ENCODE measurements at regions not wholly inside any gene's neighbourhood (a gene's known extent, or its start where the extent isn't known, plus 50 kb on each side); places are given as distances from the start of the nearest gene placed in this dataset.

DNA sequence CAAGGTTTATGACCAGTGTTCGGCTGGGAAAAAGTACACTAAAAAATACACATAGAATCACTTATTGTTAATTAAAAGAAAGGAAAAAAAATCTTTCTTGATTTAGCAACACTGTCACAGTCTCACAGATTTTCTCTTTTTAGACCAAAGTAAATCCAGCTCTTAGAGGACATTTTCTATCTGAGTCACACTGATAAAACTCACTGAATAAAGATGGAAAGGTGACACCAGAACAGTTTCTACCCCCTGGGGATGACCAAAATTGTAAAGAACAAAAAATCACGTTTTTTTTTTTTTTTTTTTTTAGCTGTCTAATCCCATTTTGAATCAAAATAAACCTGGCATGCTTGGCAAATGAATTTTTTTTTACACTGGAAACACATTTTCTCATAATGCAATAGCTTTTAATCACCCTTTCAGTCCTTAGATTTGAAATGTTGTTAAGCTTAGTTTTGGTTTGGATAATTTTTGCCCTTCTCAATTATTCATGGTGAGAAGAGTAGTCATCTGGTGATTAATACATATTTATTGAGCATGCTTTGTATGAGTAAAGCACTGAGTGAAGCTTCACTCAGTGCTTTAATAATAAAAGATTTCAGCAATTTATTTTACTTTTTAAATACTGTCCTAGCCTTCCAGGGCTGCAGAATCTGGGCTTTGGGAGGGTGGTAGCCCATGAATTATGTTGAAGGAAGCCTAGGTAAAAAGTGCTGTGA, 886.3 kb downstream of the SLC4A3 start:
- no peak for DNase-seq

- no peak for DNase-seq
These were observed 894.1 kb downstream of the SLC4A3 start for GRCh38 chr2:220521551-220521950.

DNA sequence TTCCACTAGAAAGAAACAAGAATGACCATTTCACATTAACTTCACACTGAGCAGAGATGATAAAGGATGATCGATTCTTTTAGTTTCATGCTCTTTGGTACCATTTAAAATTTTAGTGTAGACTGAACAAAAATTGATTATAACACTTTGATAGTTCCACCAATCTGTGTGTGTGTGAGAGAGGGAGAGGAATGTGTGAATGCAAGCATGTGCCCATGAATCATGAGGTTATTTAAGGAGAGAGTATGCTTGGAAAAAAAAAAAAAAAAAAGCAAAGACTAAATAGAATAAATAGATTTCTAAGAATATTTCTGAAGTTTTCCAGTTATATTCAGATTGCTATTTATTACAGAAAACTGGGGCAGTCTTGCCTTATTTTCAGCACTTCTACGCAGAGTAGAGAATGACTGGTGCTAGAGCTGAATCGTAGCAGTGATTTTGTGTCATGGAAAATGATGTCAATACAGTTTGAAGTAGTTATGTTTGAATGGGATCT, 900.8 kb downstream of the SLC4A3 start:
- no peak for DNase-seq

GRCh38 chr2:220531216-220531615, 903.8 kb downstream of the SLC4A3 start:
- no peak for DNase-seq

- no peak for DNase-seq
These were observed 906.1 kb downstream of the SLC4A3 start for GRCh38 chr2:220533485-220533884.

DNA sequence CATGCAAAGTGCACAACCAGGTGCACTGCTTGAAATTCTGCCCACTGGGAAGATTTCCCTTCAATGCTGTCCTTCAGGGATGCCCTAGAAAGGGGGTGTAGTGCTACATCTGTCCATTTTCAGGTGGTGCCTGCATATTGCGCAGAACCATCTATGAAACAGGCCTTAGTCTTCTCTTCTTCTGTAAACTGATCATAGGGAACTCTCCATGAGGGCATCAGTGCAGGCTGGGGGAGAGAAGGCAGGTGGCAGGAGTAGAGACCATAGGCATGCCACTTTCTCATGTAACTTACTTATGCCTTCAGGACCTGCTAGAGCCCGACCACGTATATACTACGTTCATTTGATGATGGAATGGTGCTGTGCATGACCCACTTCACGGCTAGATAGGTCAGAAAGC, 912.1 kb downstream of the SLC4A3 start:
- DNase-seq: no peak

GRCh38 chr2:220544049-220544448, 916.6 kb downstream of the SLC4A3 start:
- no peak for DNase-seq

- DNase-seq: no peak
These were observed 923.7 kb downstream of the SLC4A3 start for GRCh38 chr2:220550995-220551700.

DNA sequence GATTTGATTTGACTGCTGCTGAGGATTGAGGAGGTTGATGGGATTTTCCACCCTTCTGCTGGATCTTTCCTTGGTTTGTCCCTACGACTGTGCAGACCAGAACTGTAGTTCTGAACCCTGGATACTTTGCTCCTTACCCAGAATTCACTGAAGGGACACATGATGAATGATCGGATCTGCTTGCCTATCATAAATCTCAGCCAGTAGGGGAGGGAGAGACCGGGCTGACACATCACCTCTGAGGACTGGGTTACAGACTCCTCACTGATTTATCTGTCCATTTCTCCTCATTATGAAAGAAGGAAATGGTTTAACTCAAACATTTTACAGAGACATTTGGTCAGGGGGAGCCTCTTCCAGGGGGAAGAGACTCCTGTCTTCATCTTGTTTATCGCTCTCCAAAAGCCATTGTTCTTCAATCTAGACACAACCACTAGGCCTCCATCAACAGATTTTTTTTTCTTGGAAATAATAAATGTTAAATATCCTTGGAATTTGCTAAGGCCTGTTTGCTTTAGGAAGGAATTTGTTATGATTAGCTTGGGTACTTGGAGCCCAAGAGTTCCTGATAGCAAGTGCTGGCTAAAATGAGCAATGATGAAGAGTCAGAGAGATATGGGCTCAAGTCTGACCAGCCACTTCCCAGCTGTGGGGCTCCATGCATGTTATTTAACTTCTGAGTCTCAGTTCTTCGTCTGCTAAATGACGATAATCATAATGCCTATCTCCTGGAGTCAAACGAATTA, 925.5 kb downstream of the SLC4A3 start:
- no peak for DNase-seq

DNA sequence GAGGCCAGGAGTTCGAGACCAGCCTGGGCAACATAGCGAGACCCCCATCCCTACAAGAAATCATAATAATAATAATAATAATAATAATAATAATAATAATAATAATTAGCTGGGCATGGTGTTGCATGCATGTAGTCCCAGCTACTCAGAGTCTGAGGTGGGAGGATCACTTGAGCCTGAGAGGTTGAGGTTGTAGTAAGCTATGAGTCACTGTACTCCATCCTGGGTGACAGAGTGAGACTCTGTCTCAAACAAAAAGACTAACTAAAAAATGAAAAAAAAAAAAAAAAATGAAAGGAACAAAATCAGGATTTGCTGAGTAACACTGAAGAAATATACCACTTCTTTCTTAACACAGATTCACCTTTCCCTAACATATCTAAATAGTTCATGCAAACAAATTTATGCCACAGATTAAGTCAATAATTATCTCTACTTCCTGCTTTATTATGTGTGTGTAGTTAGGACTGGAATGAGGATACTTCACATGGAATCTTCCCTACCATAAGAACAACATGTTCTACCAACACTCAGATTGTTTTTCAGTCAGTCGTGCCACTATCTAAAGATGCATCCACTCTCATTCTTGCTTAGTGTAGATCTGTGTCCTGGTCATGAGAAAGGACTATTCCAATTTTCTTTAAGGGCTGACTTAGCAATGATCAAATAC, 928.7 kb downstream of the SLC4A3 start:
- DNase-seq: no peak

DNA sequence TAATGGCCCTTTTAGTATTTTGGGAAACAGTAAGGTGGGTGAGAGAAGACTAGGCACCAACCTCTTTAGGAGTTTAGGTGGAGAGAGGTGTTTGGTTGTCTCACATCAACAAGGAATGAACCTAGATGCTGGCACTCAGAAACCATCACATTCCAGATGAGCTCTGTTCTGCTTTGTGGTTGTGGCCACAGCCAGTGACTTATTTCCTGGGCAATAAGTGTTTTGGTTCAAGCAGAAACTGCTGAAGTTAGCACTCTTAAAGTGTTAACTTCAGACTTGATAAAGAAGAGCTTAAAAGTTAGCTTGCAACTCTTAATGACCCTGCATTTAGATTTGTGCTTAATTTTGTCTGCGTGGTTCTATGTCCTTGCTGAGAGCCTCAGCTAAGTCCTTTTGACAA, 929.2 kb downstream of the SLC4A3 start:
- DNase-seq: no peak

DNA sequence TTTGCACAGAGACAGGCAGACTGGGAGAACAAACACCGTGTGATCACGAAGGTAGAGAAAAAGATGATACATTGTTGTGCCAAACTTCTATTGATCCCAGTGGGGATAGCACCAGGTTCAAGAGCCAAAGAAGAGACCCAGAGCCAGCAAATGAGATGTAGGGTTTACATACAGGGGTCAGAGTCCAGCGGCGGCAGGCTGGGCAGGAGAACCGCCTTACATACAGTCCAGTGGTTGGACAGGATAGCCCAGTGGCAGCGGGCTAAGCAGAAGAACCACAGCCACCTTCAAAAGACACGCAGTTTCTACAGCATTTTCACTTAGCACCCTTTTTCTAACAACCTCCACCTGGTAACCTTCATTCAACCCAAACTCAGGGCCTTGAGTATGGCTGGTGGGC, 932.8 kb downstream of the SLC4A3 start:
- DNase-seq: no peak

GRCh38 chr2:220562375-220563140, 935.1 kb downstream of the SLC4A3 start:
- DNase-seq: no peak

DNA sequence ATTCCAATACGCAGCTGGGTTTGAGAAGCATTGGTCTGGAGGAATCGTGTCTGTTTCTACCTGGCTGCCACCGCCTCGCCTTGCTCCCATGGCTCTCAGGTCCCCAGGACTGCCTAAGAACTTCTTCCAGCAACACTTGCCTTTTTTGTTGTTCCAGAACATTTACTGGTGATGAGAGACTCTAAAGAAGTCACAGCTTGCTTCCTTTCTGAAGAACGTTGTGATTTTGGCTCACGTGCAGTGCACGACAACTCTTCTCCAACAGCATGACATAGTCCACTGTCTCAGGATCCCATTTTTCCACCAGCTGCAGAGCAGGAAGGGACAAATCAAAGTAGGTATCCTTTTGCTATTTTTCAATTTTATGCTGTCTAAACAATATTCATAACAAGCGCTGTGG, 940.9 kb downstream of the SLC4A3 start:
- DNase-seq: no peak

DNA sequence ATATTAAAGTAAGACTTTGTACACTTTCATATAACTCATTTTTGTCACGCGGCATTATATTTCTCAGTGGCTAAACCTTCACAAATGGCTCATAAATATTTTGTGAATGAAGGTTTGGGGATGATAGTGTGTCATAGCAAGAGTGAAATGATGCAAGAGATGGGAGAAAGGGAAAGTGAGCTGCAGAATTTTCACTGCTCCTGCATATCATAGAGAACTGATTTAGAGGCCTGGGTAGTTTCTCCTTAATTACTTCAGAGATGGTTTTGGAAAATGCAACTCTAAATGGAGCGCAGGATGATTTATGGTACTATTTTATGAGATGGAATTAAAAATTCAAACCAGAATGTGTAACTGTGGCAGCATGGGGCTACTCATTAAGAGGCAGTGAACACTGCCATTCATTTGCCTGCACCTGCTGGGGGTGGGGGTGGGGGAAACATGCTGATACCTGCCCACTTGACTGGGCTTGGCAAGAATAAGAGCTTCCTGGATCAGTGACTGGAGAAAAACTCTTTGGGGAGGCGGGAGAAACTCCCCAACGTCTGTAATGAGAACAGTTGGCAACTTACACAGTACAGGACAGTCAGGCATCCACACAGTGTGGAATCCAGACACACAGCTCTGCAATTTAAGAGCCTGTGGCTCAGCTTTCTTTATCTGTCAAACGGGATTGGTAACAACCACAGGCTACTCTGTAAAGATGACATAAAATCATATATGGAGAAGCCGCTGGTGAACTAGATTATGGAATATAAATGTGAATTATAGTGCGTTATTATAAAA, 941.9 kb downstream of the SLC4A3 start:
- DNase-seq: no peak

DNA sequence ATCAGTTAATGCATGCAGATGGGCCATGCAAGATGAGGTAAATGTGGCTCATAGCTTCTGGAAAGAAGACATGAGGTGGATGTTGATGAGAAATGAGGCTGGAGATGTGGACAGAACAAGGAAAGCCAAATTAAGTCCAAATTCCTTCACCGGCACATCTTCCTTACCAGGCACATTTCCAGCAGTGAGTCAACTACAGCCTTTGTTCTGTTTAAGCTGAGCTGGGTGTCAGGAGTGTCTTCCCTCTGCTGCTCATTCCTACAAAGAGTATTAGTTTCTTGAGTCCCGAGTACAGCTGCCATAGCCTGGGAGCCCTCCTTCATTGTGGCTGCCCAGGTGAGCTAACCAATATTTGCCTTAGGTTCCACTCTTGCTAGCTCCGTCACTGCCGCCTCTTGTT, 945.0 kb downstream of the SLC4A3 start:
- DNase-seq: no peak

GRCh38 chr2:220574038-220574437, 946.6 kb downstream of the SLC4A3 start:
- no peak for DNase-seq

GRCh38 chr2:220575963-220576362, 948.5 kb downstream of the SLC4A3 start:
- no peak for DNase-seq

GRCh38 chr2:220579452-220579851, 952.0 kb downstream of the SLC4A3 start:
- DNase-seq: no peak

DNA sequence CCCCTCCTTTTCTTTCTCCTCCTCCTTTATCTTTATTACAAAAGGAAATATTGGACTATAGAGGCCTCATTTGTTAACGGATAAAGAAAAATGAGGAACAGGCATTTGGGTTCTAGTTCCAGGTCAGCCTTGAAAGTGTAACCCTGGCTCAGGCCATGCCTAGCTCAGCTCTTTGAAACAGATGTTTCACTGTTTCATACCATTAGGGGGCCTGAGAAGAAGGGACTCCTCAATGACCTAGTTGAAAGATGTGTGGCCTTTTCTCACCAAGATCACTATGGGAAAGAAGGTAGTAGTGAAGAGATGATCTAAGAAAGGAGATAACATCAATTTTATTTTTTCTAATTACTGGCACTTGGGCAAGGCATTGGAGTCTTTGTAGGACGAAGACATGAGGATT, 952.7 kb downstream of the SLC4A3 start:
- no peak for DNase-seq

DNA sequence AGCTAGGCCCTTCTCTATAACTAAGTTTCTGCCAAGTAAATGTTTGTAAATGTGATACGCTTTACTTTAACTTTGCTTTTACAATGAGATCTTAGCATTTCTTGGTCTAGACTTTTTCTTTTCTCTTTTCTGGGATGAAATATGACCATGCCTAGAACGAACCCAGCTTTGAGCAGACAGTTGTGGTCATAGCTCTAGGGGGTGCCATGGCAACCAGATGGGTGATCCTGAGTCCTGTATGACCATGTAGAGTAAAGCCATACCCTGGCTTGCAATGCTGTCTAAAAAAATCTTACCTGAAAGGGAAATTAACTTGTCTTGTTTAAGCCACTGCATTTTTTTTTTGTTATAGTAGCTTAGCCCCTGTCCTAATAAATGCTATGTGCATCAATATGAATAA, 956.3 kb downstream of the SLC4A3 start:
- DNase-seq: no peak

- no peak for DNase-seq
These were observed 957.8 kb downstream of the SLC4A3 start for GRCh38 chr2:220585241-220585640.

Measured in activated CD4-positive, alpha-beta T cell treated with anti-CD3 and anti-CD28 coated beads for 1 hour (primary cell).